ENCODE measurements at regions not wholly inside any gene's neighbourhood (a gene's known extent, or its start where the extent isn't known, plus 50 kb on each side); places are given as distances from the start of the nearest gene placed in this dataset.

GRCh38 chr7:12747687-12748306 lies 60.4 kb downstream of the ARL4A start:
- Mint-ChIP-seq H3K4me1 (no peaks in the 10 kb centered on the region), H3K9me3 (ENCODE audit: insufficient read depth) (no peaks in the 10 kb centered on the region), H3K4me3 (no peak overlapping the region), H3K27me3 (peaks cover 4% of the 10 kb centered on the region), H3K27ac (no peak overlapping the region)
- no peak overlapping the region for H3K4me3 ChIP-seq (ENCODE audit: control extremely low read depth in 1 of 5, extremely low read depth in 1 of 5, insufficient read depth in 1 of 5, low read depth in 2 of 5, low read length in 4 of 5)
- no peaks in the 10 kb centered on the region for H3K79me2 ChIP-seq (ENCODE audit: control insufficient read depth, insufficient read depth, low read length)
- H3K9me3 ChIP-seq (ENCODE audit: control extremely low read depth in 1 of 3, control insufficient read depth in 2 of 3, insufficient read depth in 1 of 3, low read length in 2 of 3) = no peaks in the 10 kb centered on the region
- ChIA-PET POLR2A (no interaction called here), CTCF (no interaction called here)
- no peak overlapping the region for H3K4me2 ChIP-seq (replicated peaks; ENCODE audit: low read depth, low read length, poor library complexity, severe bottlenecking)
- no peak overlapping the region for H3K27ac ChIP-seq (ENCODE audit: low read length in 2 of 2)
- TF ChIP-seq CTCF (IDR thresholded peaks at IDR 0.05) (no peak), EZH2 (IDR thresholded peaks at IDR 0.05; ENCODE audit: borderline replicate concordance, insufficient read depth, low read depth, low read length, poor library complexity, severe bottlenecking) (no peak)
- no peaks in the 10 kb centered on the region for H4K20me1 ChIP-seq (ENCODE audit: control insufficient read depth, insufficient read depth, low read length, poor library complexity, severe bottlenecking)
- no peak for DNase-seq
- no peaks in the 10 kb centered on the region for H3K36me3 ChIP-seq (replicated peaks in 1 of 2; ENCODE audit: control extremely low read depth in 1 of 2, control insufficient read depth in 1 of 2, extremely low read depth in 1 of 2, insufficient read depth in 2 of 2, low read length in 1 of 2)
- H3K4me1 ChIP-seq (ENCODE audit: control insufficient read depth in 2 of 2, insufficient read depth in 2 of 2, low read length in 2 of 2) = no peaks in the 10 kb centered on the region
- intact Hi-C loops (cut with micrococcal nuclease) = no loop called here
- no CpG with 5 or more reads among the region's 10 CpGs for WGBS (ENCODE audit: insufficient coverage)
- H3K27me3 ChIP-seq (replicated peaks in 1 of 4; ENCODE audit: control extremely low read depth in 1 of 4, control insufficient read depth in 3 of 4, insufficient read depth in 4 of 4, low read length in 3 of 4) = no peaks in the 10 kb centered on the region
- no peak overlapping the region for H2AFZ ChIP-seq (ENCODE audit: insufficient read depth, low read depth, low read length, poor library complexity, severe bottlenecking)
- no peak overlapping the region for H3K9ac ChIP-seq (ENCODE audit: low read length)
- no peak for ATAC-seq (ENCODE audit: low read depth)

- Histone ChIP-seq H4K20me1 (ENCODE audit: control insufficient read depth, insufficient read depth, low read length, poor library complexity, severe bottlenecking) (no peaks in the 10 kb centered on the region), H3K36me3 (replicated peaks in 1 of 2; ENCODE audit: control extremely low read depth in 1 of 2, control insufficient read depth in 1 of 2, extremely low read depth in 1 of 2, insufficient read depth in 2 of 2, low read length in 1 of 2) (no peaks in the 10 kb centered on the region), H3K4me2 (replicated peaks; ENCODE audit: low read depth, low read length, poor library complexity, severe bottlenecking) (no peak overlapping the region), H3K79me2 (ENCODE audit: control insufficient read depth, insufficient read depth, low read length) (no peaks in the 10 kb centered on the region), H3K9ac (ENCODE audit: low read length) (no peak overlapping the region), H2AFZ (ENCODE audit: insufficient read depth, low read depth, low read length, poor library complexity, severe bottlenecking) (no peak overlapping the region), H3K4me3 (ENCODE audit: control extremely low read depth in 1 of 5, extremely low read depth in 1 of 5, insufficient read depth in 1 of 5, low read depth in 2 of 5, low read length in 4 of 5) (no peak overlapping the region), H3K27me3 (replicated peaks in 1 of 4; ENCODE audit: control extremely low read depth in 1 of 4, control insufficient read depth in 3 of 4, insufficient read depth in 4 of 4, low read length in 3 of 4) (no peaks in the 10 kb centered on the region), H3K9me3 (ENCODE audit: control extremely low read depth in 1 of 3, control insufficient read depth in 2 of 3, insufficient read depth in 1 of 3, low read length in 2 of 3) (no peaks in the 10 kb centered on the region), H3K27ac (ENCODE audit: low read length in 2 of 2) (no peak overlapping the region), H3K4me1 (ENCODE audit: control insufficient read depth in 2 of 2, insufficient read depth in 2 of 2, low read length in 2 of 2) (no peaks in the 10 kb centered on the region)
- no peak overlapping the region for H3K27ac Mint-ChIP-seq
- H3K4me3 Mint-ChIP-seq = no peak overlapping the region
- WGBS (ENCODE audit: insufficient coverage) = 80% methylated on average over 1 of the region's 3 CpGs
- intact Hi-C loops (cut with micrococcal nuclease) = no loop called here
- peaks cover 4% of the 10 kb centered on the region for H3K27me3 Mint-ChIP-seq
- ChIA-PET POLR2A (no interaction called here), CTCF (no interaction called here)
- no peak for TF ChIP-seq EZH2 (IDR thresholded peaks at IDR 0.05; ENCODE audit: borderline replicate concordance, insufficient read depth, low read depth, low read length, poor library complexity, severe bottlenecking)
- TF ChIP-seq CTCF (IDR thresholded peaks at IDR 0.05) = no peak
- ATAC-seq (ENCODE audit: low read depth) = no peak
- no peaks in the 10 kb centered on the region for H3K9me3 Mint-ChIP-seq (ENCODE audit: insufficient read depth)
- DNase-seq = no peak
- no peaks in the 10 kb centered on the region for H3K4me1 Mint-ChIP-seq
Measured at GRCh38 chr7:12749069-12749468, 61.6 kb downstream of the ARL4A start.
